ENCODE measurements at regions not wholly inside any gene's neighbourhood (a gene's known extent, or its start where the extent isn't known, plus 50 kb on each side); places are given as distances from the start of the nearest gene placed in this dataset.

- ATAC-seq, result no peak
These were observed 86.7 kb upstream of the SPATA31C2 start for GRCh38 chr9:88224938-88225337.

DNA sequence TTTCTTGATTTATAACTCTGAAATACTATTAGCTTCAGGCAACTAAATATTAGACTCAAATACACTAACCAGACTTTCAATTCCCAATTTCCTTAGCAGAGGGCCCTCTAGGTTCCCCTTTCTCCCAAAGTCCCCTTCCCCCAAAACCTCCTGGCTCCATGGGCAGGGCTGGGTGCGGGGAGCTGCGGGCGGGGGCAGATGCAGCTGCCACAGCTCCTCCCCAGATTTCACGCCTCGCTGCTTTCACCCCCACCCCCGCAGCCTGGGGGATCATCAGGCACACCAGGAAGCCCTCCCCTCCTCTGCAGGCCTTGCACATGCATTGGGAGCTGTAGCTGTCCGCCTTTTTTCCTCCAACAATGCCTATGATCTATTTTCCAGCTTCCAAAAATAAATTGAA, 82.8 kb upstream of the SPATA31C2 start:
- ATAC-seq, result no peak

DNA sequence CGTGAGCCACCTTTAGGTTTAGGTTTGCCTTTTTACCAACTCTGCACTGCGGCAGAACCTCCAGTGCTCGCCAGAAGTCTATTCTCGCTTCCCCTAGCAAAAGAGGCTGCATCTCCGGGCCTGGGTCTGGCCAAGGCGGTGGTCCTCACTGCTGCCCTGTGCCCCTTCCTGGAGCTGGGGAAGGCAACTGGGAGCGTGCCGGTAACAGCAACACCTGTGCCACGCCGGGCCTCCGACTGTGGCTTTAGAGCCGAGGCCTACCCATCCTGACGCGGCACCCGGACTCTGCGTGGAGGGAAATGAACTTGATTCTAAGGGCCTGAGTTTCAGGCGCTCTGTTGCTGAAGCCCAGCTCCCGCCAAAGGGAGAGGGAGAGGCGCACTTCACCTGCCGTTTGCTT, 82.4 kb upstream of the SPATA31C2 start:
- ATAC-seq, result no peak

DNA sequence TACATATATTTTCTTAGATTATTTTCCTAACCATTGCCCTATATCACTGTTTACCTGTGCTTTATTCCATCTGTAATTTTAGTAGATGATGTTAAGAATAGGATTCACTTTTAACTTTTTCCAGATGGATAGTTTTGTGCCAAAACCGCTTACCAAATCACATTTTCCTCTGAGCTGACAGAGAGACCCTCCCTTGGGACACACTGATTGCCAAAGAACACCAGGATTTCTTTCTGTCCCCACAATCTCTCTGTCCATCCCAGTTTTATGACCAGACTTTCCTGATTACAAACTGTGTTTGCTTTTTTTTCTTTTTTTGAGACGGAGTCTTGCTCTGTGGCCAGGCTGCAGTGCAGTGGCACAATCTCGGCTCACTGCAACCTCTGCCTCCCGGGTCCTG, 81.3 kb upstream of the SPATA31C2 start:
- ATAC-seq, result no peak

DNA sequence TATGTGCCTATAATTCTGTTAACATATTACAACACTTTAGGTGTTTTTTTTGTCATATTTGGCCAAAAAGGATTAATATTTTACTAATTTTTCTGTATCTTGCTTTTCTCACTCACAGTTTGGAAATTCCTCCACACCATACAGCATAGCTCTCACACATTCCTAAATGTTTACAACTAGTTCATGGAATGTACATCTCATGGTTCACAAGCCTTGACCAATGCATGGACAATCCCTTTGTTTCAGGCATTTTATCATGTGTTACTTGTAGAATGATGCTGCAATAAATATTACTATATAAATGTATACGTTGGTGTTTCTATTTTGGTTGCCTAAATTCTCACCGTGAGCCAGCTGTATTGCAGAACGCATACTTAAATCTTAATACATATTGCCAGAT, 80.5 kb upstream of the SPATA31C2 start:
- no peak for ATAC-seq

GRCh38 chr9:88216126-88216995, 78.1 kb upstream of the SPATA31C2 start:
- ATAC-seq, result no peak

GRCh38 chr9:88215196-88216125, 77.2 kb upstream of the SPATA31C2 start:
- ATAC-seq, result no peak

DNA sequence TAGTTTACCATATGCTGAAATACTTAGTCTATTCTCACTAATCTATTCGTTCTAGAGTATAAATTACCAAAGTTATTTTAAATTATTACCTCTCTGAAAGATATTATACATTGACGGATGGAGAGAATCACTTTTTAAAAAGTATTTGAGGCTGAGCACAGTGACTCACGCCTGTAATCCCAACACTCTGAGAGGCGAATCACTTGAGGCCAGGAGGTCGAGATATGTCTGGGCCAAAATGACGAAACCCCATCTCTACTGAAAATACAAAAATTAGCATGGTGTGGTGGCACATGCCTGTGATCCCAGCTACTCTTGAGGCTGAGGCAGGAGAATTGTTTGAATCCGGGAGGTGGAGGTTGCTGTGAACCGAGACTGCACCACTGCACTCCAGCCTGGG, 64.0 kb upstream of the SPATA31C2 start:
- no peak for ATAC-seq

GRCh38 chr9:88198341-88198807, 60.1 kb upstream of the SPATA31C2 start:
- no peak for ATAC-seq

DNA sequence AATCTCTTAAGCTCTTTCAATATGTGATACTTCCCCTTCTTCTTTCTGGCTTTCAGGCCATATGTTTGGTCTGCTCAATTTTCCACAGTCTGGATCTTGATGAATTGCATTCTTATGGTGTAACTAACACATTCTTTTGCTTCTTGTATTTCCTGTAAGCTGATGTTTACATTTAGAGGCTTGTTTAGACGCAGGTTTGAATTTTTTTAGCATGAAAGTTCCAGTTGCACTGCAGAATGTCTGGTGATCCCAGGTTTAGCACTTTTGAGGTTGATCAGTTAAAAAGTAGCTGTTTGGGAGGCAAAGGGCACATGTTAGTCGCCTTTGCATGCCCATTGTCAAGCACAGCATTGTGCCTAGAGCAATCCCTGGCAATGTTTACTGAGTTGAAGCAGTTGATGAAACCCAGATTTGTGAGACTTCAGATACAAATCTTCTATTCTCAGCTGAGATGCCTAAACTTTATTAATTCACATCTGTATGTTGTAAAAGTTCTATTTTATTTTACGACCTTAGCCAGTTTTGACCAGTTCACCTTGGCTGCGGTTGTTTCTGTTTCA, 59.6 kb upstream of the SPATA31C2 start:
- ATAC-seq, result no peak

DNA sequence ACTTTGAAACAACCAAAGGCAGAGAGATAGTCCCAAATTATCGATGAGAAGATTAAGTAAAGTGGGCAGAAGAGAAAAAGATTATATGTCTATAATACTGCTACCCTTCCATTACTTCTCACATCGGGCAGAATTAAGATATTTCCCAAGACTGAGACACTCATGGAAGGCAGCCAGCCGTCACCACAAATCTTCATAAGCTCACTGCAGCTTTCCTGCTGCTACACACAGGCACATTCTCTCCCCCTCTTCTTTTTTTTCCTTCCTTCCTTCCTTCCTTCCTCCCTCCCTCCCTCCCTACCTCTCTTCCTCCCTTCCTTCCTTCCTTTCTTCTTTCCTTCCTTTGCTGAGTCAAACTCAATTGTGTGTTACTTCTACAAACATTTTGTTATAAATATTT, 58.7 kb upstream of the SPATA31C2 start:
- ATAC-seq, result no peak

- no peak for ATAC-seq
These were observed 58.0 kb upstream of the SPATA31C2 start for GRCh38 chr9:88196142-88196790.

GRCh38 chr9:88193766-88194165, 55.5 kb upstream of the SPATA31C2 start:
- no peak for ATAC-seq

GRCh38 chr9:88191456-88191855, 53.2 kb upstream of the SPATA31C2 start:
- ATAC-seq, result no peak

DNA sequence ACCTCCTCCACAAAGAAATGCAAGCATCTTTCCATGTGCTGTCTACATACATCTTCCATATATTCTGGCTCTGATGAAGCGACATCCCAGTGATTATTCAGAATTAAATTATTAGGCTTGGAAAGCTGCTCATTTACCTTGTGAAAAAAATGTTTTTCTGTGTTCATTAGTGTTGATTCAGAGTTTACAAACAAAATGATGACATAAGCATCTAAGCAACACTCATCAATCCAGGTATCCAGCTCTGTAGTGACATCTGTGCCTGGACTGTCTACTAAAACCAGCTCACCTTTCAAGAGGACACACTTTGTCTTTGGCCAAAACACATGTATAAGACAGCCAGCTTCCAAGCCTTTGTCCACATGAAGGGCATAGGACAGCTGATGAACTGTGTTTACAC, 51.1 kb upstream of the SPATA31C2 start:
- no peak for ATAC-seq
